GM21423 (cell line): ENCODE measurements at regions not wholly inside any gene's neighbourhood (a gene's known extent, or its start where the extent isn't known, plus 50 kb on each side); places are given as distances from the start of the nearest gene placed in this dataset.

Source experiments
- ATAC-seq: cut with Tn5 transposase; IDR thresholded peaks from one replicate; pipeline ENCODE4 v1.9.1; 2021; ENCODE audit warnings: mild to moderate bottlenecking, moderate library complexity; ENCODE audit not compliant: unreplicated experiment

DNA sequence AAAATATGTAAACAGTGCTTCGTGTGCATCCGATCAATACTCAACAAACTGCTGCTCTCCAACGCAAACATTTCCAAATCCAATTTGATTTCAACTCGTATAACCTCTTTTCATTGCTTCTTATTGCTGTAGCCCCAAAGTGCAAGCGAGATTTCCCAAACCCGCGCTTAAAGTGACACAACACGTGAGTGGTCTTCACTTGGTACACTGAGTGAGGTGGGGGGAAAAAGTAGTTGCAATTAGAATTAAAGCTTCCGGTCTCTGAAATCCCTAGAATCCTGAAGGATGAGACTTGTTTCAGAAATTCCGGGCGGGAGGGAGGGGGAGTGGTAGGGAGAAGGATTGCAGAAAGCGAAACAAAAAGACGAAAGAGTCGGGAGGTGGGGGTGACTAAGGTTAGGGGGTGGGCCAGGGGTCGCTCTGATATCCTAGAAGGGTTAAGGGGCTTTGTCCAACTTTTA, 387.5 kb downstream of the BCAT1 start:
- ATAC-seq = no peak

DNA sequence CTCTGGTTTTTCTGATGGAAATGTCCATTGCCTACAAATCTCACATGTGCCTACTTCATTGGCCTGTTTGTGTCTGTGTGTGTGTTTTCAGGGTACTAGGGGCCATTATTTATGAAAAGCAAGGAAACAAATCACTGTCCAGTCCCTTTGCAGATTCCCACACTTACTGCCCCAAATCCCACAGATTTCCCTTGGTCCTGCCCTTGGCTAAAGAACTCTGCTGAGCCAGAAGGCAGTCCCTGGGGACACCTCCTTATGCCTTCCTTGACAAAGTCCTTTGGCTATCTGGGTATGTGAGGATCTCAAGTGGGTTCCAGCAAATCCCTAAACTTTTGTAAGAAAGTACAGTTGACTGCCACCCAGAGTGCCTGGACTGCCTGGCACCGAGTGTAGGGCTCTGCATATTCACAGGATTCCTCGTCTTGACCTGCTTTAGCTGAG, 388.1 kb downstream of the BCAT1 start:
- no peak for ATAC-seq

DNA sequence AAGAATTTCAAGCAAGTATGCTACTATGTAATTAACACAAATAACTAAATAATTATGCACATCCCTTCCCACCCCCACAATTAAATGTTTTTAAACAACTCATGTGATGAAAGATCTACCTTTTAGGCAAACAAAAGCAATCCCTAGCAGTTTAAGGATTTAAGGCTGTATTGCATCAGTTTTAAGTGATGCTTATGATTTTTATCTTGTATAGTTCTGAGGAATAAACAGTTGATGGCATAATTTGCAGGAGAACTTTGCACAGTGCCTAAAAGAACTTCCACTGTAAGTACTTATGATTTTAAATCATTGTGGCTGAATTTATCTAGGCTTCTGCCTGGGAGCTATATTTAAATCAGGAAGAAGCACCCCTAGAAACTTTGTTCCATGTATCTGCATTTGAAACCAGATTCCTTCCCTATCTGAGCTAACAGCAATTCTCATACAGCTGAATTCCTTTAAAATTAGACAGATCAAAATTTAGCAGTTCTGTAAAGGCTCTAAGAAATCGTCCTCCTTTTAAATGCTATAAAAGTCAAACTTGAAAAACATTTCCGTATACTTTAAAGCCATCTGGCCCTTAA, 388.6 kb downstream of the BCAT1 start:
- ATAC-seq = no peak

DNA sequence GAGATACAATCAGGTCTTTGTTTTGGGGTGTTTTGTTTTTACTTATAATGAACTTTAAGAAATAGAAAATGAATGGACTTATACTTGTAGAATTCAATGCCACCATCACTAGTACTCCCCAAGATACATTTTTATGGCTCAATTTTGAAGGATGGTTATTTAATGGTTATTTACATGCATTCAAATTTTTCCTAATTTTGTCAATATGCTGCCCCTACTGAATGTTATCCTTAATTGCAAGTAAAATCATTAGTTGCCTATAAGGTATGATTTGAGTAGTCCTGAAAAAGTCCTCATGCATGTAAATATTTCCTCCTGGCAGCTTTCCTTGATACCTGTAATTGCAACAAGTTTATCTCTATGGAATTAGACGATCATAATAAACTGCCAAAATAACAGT, 391.2 kb downstream of the BCAT1 start:
- no peak for ATAC-seq

DNA sequence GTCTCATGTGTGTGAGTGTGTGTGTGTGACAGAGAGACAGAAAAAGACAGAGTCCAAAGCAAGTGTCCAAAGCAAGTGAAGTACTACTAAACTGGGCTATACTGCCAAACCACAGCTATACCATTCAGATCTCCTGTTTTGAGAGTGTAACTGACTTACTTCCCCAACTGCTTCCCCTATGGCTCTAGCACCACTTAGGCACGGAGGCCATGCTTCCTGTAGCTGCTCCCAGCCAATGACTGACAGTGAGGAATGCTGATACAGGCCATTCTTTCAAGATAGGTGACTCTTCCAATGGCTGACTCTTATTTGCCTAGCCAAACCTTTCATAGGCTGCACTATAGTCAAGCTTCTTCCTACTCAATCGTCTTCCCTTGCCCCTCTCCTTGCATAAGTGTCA, 393.2 kb downstream of the BCAT1 start:
- no peak for ATAC-seq

DNA sequence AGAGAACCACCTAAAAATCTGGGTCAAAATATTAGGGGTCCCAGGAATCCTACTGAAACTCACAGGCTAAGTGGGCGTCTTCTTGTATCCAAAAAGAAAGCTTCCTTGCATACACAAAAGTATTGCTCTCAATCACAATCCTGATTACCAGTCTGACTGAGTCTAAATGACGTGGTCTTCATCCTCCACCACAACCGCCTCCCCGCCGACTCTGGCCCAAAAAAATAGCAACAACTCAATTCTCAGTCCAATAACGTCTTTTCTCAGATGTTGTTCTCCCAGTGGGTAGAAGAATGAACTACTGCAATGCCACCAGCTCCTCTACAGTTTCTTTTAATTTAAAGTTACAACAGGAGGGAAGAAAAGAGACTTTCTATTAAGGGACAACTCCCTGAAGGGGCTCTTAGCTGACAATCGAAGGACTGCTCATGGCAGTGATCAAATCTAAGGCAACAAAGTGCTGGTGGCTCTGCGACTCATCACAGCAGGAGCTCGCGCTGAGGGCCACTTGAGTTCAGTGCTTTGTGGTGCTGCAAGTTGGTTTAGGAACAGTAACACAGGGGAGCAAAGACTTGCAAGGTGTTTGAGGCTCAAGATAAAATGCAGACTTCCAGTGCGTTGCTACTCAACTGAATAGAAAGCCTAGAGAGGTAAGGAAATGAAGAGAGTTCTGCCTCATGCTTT, 394.1 kb downstream of the BCAT1 start:
- no peak for ATAC-seq

DNA sequence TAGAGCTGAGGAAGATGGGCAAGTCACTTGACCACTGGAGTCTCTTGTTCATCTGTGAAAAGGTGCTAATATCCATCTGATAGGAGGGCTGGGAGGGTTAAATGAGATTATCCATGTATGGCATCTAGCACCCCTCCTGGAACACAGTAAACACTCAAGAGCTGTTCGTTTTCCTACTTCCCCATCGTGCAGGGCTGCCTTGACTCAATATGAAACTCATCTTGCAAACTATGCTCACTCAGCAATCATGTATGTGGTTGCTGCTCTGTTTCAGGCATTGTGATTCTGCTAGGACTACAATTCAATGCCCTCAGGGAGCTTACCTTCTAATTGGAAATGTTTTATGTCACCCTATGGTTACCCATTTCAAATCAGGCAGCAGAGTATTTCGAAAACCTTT, 395.6 kb downstream of the BCAT1 start:
- ATAC-seq = no peak

DNA sequence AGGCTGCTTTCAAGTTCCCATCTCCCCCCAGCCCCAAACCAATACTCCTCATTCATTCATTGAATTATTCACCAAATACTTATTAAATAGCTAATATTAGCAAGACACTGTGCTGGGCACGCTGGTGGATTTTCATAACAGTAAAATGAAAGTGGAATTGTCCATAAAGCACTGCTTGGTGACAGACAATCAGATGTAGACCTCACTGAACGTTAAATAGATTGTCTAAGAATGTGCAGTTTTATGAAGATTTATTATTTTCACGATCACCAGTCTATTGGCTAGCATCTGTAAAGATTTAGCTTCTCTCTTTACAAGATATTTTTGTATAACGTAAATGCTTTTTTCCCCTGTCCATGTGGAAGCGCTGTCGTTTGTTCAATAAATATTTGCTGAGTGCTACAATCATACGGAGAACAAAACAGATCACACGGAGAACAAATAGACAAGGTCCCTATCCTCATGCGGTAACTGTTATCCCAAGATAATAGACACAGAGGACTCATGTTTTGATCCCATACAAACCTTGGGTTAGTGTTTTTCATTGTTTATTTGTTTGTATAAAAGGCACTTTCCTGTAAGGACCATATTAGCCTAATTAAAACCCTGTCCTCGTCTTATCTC, 397.6 kb downstream of the BCAT1 start:
- ATAC-seq = no peak

DNA sequence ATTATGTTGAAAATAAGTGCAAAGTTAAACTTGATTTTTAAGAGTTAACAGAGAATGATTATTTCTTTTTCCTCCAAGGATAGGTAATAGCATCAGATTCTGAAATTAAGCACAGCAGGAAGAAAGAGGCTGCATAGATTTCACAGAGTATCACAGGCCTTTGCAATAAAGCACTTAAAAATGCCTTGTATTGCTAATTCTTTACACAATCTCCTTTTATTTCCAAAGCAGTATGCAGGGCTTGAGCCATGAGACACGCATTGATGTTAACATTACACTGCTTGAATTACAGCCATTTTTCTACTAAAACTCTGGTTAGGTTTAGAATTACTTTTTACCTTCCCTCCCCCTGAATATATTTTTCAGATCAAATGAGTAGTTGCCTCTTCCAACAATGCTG, 398.3 kb downstream of the BCAT1 start:
- no peak for ATAC-seq

DNA sequence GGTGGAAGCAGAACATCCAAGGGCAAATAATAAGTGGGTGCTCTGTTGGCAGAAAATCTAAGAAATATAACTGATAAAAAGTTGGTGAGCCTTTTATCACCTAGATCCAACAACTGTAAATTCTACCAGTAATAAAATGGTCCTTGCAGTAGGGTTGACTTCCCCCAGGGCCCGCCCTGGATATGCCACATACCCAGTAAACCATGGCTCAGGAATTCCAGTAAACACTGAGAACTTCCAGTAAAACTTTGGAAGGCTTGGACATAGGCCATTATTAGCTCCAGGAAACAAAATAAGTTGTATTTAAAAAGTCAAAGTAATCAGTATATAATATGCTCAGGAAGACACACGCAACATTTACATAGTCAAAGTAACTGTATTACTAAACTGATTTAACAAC, 402.2 kb downstream of the BCAT1 start:
- ATAC-seq = no peak

DNA sequence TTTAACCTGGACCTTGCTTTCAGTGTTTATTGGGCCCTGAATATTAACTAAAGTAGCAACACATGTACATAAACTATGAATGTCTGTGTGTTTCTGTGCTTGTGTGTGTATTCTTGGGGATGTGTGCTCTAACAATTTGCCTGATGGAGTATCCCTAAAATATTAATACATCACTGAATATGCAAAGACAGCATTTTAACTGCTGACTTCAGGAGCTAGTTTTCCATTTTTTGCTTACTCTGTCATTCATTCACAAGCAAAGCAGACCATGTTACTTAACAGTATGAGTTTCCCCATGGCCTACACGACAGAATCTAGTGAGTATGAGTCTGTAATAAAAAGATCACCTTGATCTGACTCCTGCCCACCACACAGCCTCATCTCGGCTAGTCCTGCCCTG, 402.8 kb downstream of the BCAT1 start:
- ATAC-seq = no peak

DNA sequence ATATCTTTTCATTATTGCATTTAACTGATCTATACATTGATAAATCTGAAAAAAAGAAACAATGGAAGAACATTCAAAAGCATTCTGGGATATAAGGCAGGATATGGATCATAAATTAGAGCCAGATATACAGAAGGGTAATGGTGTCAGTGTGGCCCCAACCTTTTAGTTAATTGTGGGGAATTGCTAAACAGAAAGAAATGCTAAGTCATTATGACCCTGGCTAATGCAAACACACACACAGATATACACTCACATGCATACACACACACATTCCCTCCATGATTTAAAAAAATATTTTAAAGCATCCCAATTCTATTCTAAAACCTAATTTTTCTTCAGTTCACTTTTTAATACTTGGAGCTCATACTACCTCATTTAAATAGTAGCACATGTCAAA, 404.5 kb downstream of the BCAT1 start:
- no peak for ATAC-seq

DNA sequence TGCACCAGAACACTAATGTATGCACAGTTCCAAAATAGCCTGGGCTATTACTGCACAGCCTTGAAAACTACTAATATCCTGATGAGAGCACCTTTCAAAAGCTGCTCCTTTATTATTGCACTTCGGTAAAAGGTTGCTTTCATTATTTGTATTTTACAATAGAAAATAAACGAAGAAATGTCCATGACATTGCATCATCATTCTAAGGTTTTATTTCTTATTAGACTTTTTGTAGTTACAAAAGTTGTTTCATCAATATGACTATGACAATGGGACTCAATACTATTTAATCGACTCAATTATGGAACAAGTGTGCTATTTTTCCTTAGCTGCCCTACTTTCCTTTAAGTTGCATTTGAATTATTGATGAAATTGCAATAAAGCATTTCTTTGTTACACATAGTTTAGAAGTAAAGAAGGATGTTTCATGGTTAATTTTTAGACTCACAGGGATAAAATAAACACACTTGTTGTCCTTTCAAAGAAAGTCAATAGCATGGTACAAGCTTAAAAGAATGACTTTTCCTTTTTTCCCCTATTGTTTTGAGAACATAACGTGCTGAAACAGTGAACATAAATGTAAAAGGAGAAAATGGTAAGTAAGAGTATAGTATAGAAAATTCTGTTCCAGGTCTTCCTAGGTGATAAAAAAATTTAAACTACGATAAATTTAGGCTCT, 407.6 kb downstream of the BCAT1 start:
- ATAC-seq = no peak

DNA sequence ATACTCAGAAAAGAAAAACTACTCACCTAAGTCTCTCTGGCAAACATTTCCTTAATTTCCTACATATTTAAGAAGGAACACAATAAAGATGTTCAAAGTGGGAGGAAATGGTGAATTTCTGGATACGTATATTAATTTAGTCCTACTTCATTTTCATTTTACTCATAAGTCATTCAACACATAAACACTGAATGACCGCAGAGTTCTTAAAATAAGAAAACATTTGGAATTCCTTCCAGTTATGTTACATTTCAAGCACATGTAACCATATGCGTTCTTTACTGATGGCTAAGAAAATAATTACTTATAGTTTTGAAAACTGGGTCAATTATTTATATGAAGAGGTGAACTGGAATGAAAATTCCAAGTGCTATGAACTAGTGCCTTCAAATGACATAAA, 409.3 kb downstream of the BCAT1 start:
- no peak for ATAC-seq

DNA sequence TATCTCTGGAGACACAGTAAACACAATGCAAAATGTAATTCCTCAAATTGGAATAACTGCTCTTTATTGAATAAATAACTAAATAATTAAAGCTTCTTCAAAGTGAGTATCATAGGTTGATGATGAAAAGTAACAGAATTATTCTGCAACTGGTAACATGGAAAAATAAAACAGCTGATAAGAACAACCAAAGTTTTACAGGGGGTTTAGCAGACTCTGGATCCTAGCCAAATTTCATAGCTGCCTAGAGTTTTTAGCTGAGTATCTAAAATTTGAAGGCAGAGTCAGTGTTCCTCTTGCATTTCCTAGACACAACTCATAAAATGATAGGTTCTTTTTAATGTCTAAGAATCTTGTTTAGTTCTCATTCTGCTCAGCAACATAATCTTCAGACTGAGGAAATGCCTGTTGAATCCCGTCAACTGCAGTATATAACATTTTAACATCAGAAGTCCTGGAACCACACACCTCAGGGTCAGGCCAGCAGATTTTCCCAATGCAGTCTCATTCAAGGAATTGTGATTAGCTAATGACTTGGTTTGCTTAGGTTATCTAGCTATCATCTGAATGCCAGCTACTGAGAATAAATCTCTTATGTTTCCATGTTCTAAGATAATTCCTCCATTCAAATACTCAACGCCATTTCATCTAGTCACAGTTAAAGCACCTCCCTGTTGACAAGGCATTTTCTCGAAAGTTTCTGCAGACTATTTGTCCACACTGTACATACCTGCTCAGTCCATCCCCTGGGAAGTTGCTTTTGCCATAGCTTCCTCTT, 411.6 kb downstream of the BCAT1 start:
- no peak for ATAC-seq

DNA sequence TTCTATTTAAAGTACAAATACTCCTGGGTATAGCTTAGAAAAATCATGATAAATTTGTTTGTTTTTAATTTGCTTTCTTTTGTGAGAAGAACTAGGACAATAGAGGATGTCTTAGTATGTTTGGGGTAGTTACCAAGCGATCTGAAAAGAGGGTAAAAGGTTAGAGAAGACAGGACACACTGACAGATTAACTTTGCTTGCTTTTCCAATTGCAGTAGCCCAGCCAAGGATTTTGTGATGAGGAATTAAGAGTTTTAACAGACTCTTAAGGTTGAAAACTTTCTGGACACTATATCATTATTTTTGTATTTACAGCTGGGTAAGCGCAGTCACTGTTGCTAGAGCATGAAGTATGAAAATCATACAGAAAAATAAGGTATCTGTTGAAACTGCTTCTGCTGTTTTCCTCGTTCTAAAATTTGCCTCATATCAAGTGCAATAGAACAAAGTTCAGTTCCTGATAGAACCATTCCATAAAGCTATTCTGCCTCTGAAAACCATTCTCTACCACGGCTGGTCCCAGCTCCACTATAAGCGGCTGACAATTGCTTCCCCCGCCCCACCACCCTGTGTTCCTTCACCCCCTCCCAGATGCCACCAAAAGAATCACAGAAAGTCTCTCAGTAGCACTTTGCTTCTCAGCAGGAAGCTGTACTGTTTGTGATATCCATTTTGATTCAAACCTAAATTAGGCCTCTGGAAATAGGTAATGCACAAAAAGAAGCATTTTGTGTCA, 413.4 kb downstream of the BCAT1 start:
- no peak for ATAC-seq

DNA sequence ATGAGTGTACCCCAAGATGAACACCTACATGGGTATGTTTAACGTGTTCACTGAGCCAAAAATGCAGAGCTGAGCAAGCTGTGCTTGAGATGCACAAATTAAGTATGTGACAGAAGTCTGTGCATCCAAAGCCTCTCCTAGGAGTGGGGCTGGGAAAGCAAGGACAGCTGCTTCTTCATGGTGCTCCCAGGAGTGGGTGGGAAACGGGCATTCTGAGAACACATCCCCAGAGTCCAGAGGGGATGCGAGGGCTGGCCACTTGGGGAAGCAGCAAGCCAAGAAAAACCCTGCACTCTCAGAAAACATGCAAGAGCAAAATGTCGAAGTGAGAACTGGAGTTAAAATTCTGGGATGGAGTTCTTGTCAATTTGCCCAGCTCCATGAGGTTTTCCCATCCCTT, 414.3 kb downstream of the BCAT1 start:
- ATAC-seq = no peak

DNA sequence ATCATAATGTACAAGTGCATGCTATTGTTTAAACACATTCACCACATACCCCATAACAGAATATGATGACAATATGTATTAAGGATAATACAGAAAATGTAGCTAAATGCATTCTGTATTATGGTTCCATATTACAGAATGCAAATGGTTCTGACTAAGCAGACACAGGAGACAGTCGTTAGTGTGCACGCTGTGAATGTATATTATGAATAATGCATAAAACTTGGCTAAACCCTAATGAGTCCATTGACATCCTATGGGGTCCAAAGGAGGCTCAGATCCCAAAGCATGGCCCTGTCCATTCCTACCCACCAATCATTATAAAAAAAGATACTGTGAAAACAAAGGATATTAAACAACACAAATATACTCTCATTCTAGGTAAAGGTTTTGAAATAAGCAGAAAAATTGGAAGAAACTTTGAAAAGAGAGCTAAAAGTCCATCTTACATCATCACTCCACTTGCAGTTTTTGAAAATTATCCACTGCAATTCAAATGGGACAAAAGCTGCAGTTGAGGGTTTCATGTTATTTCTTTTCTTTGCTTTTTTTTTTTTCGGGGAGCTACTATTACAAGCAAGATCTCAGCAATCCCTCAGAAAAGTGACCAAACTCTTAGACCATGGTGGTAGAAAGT, 415.1 kb downstream of the BCAT1 start:
- no peak for ATAC-seq

DNA sequence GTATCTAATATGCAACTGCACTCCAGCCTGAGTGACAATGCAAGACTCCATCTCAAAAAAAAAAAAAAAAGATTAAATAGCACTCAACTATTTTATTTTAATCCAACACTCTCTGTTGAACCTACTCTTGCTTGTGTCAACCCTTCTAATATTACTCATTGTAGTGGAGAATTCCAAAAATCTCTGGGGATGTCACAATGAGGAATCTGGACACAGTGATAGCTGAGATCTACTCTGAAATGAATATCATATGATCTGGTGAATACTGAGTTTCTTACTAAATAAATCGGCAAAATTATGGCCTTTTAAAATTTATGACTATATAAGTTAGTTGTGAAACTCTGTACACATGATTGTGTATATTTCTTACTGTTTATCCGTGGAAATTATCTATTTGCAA, 418.2 kb downstream of the BCAT1 start:
- ATAC-seq = no peak

DNA sequence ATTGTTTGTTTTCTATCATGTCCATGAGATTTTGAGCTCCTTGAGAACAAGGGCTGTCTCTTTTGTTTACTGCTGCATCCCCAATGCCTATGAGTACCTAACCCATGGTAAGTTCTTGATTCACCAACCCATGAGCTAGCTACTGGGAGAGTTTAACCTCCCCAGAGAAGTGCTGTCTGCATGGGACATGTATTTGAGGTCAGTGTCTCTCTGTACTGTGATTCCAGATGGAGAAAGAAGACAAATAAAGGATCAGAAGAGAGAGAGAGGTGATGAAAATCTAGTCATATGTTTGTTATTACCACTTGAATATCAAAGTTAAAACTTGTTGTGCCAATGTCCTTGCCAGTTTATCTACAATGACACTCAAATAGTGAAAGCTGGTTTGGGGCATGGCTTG, 421.8 kb downstream of the BCAT1 start:
- no peak for ATAC-seq
